Smooth muscle cell of the brain vasculature (primary cell): ENCODE measurements at regions not wholly inside any gene's neighbourhood (a gene's known extent, or its start where the extent isn't known, plus 50 kb on each side); places are given as distances from the start of the nearest gene placed in this dataset.
"Not testable (repeated sequence)": the region's sequence is repeated elsewhere in the genome, so short reads cannot be mapped to it uniquely, and the experiment has no call there.

ENCODE experiments used
- DNase-seq: peaks from one replicate; pipeline ENCODE4 v3.0.0-alpha.2; 2012; ENCODE audit warnings: low read depth, low spot score

DNA sequence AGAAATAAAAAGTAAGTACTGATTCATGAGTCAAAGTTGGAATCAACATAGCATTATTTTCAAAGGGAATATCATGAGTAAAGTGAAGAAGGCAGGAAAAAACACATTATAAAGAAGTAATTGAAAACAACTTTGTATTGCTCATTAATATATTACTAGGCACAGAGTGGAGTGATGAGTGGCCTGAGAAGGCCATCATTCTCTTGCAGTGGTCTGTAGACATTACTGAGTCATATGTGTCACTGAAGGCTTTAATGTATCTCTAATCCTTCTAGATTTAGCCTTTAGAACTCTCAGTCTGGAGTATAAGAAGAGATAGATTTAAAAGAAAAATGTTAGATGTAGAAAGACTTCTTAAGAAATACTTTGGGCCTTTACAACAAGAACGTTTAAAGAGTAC, 881.4 kb downstream of the DNAH5 start:
- no peak for DNase-seq

DNA sequence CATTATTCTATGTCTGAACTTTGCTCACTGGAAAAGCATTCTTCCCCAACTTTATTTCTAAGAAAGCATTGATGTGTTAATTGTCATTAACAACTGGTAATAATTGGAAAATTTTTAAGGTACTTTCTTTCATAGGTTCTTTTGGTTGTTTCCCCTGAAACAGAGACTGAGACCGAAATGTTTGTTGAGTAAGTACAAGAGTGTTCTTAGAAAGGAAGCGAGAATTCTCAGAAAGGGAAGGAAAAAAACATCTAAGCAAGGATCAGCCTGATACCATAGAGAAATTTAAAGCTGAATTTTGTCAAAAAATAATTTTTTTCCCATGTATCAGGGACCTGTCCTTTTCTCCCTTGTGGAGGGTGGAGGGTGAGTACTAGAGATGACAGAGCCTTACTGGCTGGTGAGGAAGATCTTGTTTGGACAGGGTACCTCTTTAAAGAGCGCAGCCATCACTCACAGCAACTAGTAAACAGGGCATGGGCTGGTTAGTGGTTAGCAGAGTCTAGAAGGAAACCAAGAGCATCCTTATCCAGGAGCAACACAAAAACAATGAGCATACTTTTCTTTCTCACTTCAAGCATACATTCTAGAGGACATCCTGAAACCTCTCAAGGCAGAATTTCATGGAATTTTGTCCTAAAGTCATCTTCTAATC, 898.5 kb downstream of the DNAH5 start:
- DNase-seq = no peak

DNA sequence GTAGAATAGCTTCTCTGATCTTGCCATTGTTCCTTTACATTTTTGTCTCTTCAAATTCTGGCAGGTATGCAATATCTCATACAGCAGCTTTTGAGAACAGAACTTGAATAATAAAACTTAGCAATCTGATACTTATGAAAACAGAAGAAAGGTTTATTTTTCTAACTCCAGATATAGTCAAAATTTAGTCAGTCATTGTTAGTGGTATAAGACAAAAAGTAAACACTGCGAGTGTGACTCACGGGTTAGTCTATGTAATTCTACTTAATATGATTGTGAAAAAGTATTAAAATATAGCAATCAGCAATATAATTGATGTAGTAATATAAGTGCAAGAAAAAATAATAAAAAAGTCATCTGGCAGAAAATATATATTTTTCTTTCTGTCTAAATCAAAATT, 910.4 kb downstream of the DNAH5 start:
- DNase-seq = no peak

DNA sequence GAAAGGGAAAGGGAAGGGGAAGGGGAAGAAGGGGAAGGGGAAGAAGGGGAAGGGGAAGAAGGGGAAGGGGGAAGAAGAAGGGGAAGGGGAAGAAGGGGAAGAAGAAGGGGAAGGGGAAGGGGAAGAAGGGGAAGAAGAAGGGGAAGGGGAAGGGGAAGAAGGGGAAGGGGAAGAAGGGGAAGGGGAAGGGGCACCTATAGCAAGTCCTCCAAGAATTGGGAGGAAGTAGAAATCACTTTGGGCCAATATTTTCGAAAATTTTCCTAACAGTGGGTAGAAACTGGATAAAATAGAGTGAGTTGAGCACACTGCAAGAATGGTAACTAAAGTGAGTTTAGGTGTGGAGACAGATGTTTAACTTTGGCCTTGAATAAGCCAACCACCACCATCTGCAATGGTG, 915.3 kb downstream of the DNAH5 start:
- no peak for DNase-seq

DNA sequence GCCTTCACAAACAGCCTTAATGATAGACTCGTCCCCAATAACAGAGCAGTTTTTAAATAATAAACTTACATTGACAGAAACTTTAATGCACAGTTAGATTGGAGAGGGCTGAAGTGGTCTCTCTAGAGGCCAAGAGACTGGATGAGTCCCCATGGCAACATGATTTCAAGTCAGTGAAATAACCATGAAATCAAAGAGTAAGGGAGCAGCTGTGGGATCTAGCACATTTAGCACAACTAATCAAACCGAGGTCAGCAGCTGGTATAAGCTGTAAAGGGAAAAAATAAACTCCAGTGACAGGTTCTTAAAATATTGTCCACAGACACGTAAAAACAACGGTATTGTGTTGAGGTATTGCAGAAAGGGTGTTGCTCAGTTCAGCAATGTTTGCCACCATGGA, 916.6 kb downstream of the DNAH5 start:
- DNase-seq = no peak

DNA sequence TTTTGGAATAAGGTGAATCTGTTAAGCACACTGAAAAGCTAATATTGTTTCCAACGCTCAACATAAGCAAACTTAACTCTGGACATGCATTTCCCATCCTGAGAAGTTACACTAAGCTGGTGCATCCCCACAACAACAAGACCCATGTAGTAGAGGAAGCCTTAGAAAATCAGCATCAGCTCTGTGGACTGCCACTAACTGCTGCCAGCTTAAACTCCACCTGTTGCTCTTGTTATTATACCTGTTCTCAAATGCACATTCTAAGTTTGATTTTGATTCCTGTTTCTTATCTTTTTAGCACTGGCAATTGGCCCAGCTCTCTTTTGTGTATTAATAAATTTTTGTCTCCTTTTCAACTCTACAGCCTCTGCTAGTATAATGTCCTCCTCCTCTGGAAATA, 924.8 kb downstream of the DNAH5 start:
- no peak for DNase-seq

DNA sequence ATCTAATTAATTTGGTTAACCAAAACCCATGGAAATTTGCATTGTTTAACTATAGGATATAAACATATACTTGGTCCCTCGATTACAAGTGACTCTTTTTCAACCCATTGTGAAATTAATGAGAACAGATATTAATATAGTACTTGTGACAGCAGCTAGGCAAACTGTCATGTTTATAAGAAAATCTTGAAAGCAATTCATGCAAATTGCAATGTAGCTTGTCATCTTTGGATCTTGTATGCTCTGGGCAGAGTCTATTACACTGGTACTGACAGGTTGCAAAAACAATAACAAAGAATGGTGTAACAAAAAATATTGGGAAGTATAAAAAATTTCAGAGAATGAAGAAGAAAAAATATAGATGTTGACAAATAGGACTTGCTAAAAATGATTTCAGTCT, 941.0 kb downstream of the DNAH5 start:
- DNase-seq = no peak

DNA sequence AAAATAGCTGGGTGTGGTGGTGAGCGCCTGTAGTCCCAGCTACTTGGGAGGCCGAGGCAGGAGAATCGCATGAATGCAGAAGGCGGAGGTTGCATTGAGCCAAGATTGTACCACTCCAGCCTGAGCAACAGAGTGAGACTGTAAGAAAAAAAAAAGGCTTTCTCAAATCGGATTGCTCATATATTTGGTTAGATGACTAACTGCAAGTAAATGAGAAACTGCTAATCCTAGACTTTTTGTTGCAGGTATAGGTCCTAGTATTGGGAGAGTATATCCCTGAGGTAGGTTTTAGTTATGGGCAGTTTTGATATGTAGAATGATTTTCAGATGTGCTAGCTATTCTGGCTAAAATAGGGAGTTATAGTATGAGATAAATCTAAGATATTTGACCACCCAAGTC, 944.8 kb downstream of the DNAH5 start:
- no peak for DNase-seq

DNA sequence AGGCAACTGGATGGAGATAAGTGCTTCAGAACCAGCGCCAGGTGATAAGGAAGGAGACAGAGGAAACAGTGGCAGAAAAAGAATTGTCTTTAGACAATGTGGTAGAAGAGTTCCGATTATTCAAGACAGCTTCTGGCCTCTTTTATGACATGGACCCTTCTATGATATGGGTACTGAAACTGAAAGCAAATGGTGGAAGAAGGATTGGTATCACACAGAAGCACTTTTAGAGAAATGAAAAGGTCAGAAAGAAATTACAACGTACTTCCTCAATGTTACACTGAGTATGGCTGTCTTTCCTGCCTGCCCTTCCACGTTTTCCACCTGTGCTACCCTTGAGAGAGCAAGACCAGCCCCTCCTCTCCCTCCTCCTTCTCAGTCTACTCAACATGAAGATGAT, 959.3 kb downstream of the DNAH5 start:
- DNase-seq = no peak

DNA sequence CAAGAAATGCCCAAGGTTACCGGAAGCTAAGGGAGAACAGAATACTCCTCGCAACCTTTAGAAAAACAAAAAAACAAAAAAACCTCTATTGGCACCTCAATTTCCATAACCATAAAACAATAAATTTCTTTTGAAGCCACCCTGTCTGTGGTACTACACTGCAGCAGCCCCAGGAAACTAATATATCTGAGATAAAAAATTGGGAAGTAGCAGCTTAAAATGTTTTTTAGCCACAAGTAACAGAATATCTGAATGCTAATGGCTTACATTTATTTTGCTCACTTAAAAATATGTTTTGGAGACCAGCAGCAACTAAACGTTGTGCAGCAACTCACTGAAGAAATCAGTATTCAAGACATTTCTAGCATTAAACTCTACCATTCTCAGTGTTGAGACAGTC, 969.6 kb downstream of the DNAH5 start:
- no peak for DNase-seq

DNA sequence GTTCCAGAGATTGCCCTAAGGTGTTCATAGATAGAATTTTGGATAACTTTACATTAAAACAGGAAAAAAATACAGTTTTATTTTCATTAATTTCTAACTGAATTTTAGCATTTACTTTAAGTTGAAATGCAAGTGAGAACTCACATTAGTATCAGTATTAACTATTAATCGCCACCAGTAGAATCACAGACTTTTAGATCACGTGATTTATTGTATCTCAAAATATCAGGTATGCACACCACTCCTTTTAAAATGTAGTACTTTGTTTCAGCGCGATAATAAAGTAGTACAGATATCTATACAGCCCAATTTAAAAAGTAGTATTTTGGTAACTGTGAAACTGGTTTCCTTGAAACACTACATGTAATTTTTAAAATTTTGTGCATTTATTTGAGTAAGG, 978.7 kb downstream of the DNAH5 start:
- no peak for DNase-seq

DNA sequence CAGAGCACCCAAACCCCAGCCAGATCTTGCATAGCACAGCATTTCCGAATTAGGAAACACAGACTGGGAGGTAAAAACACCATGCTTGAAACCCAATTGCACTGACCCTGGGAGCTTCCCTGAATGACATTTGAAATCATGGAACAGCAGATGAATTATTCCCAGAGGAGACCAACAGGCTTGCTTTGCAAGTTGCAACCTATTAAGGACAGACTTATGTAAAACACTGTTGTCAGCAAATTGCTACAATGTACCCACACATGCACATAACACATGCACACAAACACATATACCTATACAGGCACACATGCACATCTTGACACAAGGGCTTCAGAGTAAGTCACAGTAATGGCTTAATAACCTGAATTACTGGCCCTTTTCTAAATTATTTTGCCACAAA, 984.8 kb downstream of the DNAH5 start:
- DNase-seq = no peak

DNA sequence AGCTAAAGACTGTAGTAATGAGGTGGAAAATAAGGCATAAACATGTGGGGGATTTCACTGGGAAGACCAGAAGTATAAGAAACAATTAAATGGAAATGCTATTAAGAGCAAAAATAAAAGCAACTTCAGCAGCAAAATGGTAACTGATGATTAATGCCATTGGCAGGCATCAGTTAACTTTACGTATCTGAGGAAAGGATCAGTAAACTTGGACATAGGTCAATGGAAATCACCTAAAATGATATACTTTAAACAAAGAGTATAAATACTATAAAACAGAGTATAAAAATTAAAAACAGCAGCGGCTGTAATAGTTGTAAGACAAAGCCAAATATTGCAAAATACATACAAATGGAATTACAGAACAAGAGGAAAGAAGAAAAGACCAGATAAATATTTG, 992.1 kb downstream of the DNAH5 start:
- DNase-seq = no peak

DNA sequence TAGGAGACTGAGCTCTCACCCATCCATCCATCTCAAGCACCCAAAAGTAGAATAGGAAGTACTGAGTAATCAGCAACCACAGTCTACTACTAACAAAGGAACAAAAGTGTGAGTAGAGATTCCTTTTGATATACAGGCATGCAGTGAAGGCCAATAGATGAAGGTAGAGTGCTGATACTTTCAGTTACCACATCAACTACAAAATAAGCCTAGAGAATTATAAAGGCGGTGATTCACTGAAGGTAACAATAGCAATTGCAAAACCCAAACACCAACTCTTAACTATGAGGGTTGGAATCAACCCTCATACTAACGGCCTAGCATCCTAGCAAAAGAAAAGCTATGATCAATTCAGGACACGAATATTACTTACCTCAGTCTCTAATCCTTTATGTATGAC, 992.6 kb downstream of the DNAH5 start:
- no peak for DNase-seq

DNA sequence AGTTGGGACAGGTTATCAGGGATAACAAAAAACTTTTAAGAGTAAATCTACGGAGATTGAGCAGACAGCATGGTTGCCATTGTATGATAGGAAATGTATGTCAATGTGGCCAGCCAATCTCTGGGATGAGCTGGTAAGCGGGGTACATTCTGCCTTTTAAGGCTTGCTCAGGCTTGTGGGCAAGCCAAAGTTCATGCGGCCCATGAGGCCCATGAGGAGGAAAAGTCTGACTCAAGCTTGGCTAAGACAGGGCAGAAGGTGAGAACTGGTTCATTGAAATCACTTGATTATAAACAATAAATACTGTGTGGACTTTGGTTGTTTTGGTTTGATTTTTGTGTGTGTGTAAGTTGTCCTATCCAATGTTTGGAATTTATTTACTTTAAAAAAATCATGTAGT, 997.1 kb downstream of the DNAH5 start:
- no peak for DNase-seq

DNA sequence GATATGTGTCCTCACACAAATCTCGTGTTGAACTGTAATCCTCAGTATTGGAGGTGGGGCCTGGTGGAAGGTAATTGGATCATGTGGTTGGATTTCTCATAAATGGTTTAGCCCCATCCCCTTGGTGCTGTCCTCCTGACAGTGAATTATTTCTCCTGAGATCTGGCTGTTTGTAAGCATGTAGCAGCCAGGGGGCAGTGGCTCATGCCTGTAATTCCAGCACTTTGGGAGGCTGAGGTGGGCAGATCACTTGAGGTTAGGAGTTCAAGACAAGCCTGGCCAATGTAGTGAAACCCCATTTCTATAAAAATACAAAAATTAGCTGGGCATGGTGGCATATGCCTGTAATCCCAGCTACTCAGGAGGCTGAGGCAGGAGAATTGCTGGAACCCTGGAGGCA, 999.0 kb downstream of the DNAH5 start:
- not testable (repeated sequence) for DNase-seq

DNA sequence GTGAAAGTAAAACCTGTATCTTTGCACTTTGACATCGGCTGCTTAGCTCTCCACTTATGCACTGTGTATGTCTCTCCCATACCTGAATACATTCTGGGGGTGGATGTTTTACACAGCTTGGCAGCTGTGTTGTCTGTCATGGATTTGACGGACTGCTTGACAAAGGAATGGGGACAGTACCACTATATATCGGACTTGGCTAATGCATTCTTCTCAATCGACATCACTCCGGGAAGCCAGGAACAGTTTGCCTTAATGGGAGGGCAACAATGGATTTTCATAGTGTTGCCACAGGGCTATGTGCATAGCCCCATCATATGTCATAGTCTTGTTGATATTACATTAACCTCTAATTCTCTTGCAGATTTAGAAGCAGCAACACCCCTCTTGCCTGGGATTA, 1008.3 kb downstream of the DNAH5 start:
- DNase-seq = no peak

DNA sequence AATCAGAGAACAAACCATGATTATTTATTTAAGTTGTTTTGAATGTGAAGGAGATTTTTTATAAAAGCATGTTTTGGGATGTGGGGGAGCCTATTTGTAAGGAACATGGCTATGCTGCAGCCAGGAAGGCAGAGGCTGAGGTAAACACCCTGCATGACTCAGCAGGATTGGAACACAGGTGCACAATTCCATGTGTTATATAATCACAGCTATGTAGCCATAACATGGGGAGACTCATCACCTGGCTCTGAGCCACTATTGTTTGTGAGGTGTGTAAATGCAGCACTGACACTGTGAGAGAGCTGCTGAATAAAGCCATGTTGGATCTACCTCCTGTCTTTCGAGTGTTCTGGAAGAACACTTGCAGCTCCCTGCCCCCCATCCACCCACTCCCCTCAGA, 1009.8 kb downstream of the DNAH5 start:
- no peak for DNase-seq

DNA sequence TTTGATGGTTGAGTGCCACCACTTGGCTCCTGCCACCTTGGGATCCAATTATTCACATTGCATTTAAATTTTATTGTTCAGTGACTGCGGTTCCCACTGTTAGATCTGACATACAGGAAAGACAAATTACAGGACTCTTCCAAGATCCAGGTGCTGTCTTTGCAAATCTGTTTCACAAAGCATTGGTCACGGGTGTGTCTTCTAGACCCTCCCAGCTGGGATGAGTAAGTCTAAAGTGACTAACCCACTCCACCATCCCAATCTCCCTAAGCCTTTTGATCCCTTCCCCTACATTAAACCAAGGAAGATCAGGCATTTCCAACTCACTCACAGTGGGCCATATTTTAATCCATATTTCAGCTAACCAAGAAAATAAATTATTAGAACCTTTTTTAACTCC, 1016.3 kb upstream of the CTNND2 start:
- no peak for DNase-seq

DNA sequence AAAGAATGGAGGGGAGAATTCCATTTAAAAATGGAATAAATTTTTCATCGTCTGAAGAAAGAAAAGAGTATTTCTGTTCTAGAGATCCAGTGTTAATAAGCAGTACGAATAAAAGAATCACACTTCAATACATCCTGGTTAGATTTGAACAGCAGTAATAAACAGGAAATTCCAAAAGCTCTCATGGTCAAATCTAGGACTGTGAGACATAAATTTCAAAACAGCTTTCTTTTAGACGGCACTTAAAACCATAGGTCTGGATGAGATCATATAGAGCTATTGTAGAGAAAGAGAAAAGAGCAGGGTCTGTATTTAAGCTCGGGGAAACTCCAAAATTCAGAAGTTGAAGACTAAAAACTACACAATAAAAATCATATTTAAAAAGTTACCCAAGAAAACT, 1006.9 kb upstream of the CTNND2 start:
- no peak for DNase-seq

DNA sequence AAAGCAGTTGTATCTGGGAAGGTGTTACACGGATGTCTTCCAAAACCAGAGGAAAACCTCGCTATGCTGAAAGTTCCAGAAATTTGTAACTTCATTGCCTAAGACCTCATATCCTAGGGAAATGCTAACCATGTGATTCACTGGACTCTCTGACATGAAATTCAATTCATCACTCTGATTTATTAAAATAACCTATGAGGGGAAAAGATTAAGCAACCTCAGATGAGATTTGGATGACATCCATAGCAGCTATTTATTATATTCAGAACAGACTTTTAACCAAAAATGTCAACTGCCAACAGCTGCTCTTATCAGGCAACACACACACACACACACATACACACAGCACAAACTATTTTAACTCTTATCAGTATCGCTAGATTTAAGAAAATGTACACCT, 1006.4 kb upstream of the CTNND2 start:
- DNase-seq = no peak

DNA sequence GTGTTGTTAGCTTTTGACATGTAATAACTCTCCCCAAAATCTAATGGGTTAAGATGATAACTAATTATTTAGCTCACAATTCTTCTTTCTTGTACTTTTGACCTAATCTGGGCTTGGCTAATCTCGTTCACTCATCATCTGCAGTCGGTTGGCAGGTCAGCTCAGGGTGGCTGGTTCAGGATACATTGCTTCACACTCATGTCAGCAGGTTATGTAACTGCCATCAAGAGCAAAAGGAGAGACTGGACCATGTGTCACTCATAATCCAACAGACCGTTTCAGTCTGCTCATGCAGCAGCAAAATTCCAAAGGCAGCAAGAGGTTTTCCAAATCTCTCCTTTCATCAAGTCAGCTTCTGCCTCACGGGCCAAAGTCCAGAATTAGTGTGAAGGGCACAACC, 998.4 kb upstream of the CTNND2 start:
- DNase-seq = no peak

DNA sequence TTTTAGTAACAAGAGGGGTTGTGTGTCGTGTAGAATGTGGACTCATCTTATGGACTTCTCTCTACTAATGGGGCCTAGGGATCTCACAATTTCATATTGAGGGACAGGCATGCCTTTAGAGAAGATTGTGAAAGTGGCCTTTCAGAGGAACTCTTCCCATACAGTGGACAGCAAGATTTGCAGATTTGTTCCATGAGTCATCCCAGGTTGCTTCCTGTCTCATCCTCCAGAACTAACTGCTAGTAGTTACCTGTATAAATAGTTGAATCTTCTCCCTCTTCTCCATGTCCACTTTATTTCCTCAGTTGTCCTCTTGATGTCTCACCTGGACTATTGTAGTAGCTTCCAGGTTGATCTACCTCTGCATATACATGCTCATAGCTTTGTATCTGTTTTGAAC, 997.5 kb upstream of the CTNND2 start:
- DNase-seq = no peak

DNA sequence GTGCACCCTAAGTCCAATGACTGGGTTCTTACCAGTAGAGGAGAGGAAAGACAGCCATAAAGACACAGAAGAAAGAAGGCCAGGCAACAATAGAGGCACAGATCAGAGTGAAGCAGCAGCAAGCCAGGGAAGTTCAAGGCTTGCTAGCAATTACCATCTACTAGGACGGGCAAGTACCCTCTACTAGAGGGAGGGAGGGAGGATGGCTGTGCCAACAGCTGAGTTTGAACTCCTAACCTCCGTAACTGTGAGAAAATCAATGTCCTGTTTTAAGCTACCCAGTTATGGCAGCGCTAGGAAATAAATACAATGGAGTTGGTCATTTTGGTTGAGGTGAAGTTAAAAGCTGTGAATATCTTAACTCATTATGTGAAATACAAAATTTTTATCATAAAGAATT, 991.8 kb upstream of the CTNND2 start:
- DNase-seq = no peak

DNA sequence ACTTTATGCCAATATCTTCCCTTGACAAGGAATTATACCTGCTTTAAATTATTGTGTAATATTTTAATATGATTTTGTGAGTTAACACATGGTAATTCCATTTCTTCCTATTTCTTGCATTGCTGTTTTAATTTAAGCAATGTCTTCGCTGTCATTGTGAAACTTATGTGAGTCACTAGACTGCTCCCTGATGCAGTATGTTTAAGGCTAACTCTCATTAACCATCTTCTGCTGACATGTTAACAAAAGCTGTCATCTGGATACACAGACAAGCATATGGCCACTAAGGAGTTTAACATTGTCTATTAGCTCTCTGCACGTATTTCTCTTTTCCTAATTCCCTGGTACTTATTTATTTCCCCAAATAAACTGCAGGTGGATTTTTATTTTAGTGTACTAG, 980.8 kb upstream of the CTNND2 start:
- no peak for DNase-seq
